ENCODE measurements at regions not wholly inside any gene's neighbourhood (a gene's known extent, or its start where the extent isn't known, plus 50 kb on each side); places are given as distances from the start of the nearest gene placed in this dataset.
"Not testable (repeated sequence)": the region's sequence is repeated elsewhere in the genome, so short reads cannot be mapped to it uniquely, and the experiment has no call there.

DNA sequence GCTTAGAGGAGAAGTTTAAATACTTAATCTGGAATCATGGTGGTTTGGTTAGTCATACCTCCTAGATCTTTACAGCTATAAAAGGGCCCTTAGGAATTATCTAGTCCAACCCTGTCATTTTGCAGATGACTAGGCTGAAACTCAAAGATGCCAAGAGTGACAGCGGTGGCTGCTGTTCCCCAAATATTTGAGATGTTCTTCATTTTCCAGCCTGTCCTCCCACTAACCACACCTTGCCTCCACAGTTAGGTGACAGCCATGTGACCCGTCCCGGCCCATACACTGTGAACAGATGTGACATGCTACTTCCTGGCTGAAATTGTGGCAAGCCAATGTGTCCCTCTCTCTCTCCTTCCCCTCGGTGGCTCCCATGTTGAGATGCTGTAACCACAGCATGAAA is 225.5 kb upstream of the IPO5 start:
- no peak for DNase-seq

DNA sequence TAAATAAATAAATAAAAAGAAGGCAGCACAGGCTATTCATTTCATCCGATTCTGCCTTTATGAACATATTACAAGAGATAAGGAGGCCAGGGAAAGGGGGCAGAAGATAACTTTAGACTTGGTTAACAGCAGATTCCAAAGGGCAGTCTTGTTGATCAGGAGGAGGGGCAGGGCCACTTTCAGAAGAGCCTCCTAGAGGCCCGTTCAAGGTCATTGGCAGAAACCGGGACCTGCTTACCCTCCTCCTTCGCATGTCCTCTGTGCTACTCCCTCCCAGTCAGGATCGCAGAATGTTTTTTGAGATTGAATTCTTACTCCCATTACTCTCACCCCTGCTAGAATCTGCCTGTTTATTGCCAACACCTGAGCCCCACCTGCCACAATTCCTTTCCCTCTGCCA is 217.0 kb upstream of the IPO5 start:
- no peak for DNase-seq

DNA sequence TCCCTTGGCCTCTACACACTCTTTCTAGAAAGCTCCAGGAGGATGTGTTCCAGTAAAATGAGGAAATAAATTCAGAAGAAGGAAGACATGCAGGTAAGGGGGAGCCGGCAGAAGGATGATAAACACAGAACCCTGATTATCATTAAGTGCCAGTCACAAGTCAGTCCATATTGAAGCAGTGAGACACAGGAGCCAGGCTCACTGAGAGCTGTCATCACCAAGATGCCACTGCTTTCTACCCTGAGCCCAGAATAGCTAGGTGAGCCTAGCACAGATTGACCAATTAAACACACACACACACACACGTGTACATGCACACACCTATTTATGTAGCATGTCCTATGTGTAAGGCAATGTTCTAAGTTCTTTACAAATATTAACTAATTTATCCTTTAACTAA is 211.4 kb upstream of the IPO5 start:
- no peak for DNase-seq

DNA sequence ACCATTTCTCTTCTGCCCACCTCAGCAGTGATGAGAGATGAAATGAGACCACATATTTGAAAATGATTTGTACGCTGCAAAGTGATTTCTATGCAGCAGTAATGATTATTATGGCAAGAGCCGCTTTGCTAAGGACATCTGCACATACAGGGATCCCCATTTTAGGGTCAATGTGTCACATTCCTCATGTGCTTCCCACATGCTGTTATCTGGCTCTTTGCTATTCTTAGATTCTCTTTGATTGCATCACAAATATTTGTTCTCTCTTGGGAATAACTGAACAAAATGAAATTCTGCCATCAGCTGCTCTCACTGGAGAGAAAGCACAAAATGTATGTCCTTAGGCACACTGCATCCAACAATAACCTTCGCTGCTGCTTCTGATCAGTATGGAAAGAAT is 209.5 kb upstream of the IPO5 start:
- peak; percentile 68 for DNase-seq

DNA sequence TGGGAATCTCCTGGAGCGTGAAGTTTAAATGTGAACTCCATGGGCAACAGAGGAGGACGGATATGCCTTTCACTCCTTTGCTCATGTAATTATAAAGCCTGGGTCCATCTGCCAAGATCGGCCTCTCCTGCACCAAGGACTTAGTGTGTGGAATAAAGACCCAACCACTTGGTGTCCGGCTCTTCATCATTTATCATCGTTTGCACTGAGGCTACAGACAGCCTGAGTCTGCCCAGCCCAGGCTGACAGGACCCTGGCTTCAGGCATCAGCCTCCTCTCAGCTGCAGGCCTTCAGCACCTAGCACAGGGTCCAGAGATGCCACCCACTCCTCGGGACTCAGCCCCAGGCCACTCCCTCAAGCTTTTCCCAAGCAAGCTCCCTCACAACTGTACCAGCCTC is 206.8 kb upstream of the IPO5 start:
- DNase-seq, result no peak

DNA sequence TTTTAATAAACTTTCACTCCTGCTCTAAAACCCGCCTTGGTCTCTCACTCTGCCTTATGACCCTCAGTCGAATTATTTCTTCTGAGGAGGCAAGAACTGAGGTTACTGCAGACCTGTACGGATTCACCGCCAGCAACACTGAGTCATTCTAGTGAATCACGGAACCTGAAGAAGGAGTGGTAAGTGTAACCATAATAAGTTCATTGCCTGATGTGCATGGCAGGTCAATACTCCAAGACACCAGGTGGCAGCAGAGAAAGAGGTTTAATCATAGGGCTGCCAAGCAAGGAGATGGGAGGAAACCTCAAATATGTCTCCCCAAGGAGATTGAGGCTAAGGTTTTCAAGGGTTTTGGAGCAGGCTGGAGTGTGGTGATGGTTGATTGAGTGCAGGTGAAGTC is 204.3 kb upstream of the IPO5 start:
- no peak for DNase-seq

DNA sequence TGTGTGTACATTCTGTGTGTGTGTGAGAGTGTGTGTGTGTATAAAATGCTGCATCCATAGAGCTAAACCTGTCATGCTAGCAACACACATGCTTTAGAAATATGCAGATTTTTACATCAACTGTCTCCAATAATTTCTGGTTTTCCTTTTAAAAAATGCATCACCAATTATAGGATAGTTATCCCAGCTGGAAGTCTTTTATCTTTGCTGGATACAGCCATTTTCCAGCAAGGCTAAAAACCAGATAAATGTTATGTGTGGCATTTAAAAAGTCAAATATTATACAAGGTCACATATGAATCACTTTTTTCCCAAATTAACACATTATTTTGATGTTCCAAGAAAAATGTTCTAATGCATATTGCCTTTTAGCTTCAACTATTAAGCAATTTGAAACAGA is 202.0 kb upstream of the IPO5 start:
- no peak for DNase-seq

DNA sequence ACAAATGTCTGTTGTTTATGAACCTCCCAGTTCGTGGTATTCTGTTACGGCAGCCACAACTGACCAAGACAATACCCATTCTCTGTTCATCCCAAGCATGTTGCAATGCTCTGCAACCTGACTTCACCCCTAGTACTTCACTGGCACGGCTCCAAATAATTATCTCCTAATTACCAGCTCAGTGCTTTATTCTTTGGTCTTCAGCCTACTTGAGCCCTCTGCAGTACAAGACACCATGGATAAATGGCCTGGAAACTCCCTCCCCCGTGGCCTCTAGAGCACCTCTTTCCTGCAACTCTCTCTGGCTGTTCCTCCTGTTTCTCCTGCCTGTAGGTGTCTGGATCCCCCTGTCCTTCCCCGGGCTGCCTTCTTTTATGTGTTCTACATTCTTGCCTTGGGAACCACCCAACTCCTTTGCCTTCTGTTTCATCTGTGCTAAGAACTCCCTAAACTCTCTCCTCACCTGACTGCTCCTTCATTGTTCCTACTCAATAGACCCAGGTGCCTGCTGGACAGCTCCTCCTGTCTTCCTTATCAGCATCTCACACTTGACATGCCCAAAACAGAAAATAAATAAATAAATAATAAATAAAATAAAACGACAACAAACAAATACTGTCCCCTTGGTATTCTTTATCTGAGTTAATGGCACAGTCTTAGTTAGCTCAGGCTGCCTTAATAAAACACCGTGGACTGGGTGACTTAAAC is 200.4 kb upstream of the IPO5 start:
- DNase-seq, result no peak

DNA sequence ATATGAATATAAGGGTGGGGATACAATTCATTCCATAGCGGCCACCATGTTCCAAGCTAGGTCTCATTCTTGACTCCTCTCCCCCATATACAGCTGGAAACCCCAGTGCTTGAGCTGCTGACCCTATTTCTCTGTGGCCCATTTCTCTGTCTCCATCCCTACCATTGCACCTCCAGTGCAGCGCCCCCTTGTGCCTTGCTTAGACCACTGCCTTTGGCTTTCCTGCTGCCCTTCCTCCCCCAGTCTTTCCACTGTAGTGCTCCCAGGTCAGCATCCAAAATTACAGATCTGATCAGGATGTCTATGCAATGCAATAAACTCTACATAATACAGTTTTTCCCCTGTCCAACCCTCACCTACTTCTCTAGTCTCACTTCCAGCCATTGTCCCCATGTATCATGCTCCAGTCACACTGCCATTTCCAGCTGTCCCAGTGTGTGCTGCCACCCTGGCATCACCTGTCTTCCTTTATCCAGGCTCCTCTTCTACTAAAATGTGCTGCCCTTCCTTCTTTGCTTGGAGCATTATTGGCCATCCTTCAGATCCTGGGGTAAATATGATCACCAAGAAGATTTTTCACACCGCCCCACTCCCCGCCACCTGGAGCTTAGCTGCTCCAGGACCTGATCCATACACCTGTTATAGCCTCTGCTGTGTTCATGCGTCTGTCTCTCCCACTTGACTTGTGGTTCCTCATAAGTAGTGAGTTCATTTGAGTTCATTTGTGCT is 199.4 kb upstream of the IPO5 start:
- no peak for DNase-seq

DNA sequence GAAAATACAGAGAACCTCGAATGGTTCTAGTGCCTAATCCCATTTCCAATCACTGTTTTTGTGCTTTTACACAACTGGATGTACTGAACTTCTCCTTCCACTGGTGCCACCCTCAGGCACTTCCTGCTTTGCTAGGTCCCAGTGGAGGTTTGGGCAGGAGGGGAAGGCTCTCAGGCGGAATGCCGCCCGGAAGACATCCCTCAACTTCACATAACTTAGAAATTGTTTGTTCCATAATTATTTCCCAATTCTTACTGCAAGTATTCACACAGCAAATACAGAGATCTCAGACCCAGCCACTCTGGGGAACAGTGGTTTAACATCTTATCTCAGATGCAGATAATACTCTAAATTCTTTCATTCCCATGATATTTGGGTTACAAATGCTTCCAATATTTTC is 195.7 kb upstream of the IPO5 start:
- DNase-seq, result peak; percentile 70

DNA sequence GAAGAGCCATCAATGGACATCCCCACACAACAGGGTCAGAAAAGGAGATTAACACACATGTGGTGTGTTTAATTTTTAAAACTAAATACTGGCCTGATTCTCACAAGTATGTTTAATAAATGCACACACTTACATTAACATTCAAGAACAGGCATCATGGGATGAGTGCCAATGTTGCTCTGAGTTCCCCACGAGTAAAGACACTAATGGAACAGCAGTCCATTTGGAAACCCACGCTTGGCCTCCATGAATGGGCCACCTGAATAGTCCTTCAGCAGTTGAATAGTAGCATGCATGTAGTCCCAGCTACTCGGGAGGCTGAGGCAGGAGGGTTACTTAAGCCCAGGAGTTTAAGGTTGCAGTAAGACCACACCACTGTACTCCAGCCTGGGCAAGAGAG is 195.2 kb upstream of the IPO5 start:
- DNase-seq, result peak; percentile 43

DNA sequence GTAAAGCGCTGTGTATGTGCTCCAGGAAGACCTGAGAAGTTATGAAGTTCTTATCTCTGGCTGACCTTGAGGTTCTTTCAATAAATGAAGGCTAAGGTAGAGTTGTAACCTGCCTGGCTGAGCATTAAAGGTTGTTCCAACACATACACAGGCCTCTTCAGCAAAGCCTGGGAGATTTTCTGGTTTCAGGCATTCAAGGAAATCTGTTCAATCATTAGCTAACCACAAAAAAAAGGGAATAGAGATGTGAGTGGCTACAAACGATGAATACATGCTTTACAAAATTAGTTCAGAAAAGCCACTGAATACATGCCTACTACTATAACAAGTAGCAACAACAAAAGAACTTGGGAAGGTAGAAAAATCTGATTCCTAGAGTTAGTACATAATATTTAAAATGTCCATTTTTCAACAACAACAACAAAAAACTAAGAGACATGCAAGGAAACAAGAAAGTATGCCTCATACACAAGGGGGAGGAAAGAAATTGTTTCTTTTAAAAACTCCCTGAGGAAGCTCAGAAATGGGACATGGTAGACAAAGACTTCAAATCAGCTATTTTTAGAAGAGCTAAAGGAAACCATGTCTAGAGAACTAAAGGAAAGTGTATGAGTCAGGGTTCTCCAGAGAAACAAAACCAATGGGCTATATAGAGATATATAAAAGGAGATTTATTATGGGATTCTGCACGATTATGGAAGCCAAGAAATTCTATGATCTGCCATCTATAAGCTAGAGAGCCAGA is 191.5 kb upstream of the IPO5 start:
- no peak for DNase-seq

DNA sequence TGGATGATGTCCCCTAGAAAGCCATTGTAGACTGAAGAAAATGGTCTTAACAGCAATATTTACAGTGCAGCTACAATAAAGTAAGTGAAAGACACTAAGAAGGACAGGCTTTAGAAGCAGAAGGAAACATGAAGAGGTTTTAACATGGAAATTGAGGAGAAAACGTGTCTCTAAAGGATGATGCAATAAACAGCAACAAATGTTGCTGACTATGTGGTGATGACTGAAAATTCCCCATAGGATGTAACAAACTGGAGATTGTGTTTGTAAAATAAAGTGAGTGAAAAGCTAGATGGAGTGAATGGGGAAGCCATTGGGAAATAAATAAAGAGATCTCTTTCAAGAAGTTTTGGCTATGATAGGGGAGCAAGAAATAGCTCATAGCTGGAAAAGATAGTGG is 186.7 kb upstream of the IPO5 start:
- DNase-seq, result peak; percentile 31

DNA sequence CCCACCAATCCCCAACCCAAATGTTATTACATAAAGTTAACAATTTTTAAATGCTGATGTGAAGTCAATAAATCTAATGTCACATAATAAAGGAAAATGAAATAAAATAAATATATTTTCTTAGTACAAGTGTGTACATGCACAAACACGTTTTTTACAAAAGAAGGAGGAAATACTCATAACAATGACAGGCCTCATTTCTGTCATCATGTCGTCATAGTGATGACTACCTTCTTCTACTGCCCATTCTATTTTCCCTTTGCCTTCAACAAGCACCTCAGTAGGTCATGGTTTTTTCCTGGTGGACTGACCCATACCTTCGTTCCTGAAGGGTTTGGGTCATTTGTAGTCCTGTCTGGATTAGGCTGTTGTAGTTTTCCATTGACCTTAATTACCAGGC is 185.3 kb upstream of the IPO5 start:
- DNase-seq, result no peak

DNA sequence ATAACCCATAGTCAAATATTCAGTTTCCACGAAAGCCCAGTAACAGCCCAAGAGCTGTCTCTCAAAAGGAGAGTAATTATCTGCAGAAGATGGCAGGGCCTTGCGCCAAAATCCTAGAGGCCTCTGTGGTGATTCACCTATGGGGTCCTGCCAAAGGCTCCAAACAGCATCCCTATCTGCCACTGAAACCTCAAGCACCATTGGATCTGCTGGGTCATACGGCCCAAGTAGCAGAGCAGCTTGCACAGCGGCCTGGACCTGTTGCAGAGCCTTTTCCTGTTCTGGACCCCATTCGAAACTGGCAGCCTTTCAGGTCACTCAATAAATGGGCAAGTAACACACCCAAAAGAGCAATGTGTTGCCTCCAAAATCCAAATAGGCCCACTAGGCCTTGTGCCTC is 183.2 kb upstream of the IPO5 start:
- not testable (repeated sequence) for DNase-seq

DNA sequence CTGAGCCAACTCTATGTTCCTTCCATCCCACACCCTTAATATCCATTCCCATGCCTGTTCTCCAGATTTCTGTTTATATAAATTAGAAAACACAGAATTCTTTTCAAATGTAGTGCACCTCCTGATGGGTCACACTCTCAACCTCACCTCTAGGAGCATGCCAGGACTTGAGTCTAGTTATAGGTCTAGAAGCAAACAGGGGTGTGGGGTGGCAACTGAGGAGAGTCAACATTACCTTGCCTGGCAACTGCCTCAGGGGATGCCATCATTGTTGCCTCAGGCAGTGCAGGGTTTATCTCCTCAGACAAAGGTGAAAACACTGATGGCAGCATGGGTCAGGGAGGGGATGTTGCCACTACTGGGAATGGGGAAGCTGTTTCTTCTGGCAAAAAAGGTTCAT is 181.0 kb upstream of the IPO5 start:
- DNase-seq, result not testable (repeated sequence)

DNA sequence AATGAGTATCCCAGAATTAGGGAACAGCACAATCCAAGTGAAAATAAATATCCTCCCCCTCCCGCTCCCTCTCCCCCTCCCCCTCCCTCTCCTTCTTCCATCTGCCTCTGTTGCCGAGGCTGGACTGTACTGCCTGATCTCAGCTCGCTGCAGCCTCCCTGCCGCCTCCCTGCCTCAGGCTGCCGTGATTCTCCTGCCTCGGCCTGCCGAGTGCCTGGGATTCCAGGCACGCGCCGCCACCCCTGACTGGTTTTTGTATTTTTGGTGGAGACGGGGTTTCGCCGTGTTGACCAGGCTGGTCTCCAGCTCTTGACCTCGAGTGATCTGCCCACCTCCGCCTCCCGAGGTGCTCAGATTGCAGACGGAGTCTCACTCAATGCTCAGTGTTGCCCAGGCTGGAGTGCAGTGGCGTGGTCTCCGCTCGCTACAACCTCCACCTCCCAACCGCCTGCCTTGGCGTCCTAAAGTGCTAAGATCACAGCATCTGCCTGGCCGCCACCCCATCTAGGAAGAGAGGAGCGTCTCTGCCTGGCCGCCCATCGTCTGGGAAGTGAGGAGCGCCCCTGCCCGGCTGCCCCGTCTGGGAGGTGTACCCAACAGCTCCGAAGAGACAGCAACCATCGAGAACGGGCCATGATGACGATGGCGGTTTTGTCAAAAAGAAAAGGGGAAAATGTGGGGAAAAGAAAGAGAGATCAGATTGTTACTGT is 178.9 kb upstream of the IPO5 start:
- not testable (repeated sequence) for DNase-seq

DNA sequence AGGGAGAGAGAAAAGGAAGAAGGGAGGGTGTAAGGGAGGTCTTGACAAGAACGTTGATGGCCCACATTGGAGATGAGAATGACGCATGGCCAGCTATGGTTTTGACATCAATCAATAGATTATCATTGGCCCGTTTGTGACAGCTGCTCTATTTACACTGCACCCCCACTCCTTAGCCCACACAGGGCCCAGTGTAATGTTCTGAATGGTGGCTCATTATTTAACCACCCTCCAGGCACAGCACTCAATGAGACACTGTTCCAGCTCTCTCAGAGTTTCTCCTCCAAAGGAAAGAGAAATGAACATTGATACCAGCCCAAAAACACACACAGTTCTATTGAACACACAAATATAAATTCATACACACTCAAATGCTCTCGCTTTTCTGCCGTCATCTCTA is 173.0 kb upstream of the IPO5 start:
- DNase-seq, result no peak

DNA sequence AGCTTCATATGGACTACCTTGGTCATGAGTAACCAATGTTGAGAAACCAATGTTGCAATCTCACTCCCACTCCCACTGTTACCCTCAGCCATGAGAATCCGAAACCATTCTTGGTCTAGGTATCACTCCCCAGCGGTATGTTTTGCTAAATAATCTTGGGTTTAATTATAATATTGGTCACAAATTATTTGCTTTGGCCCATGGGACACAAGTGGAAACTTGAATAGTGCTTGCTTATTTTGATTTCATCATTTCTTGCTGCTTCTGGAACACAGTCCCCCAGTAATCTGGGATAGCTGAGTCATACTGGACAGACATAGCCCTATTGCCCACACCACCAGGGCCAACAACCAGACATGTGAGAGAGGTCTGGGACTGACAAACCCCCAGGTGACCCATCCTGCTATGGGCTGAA is 171.6 kb upstream of the IPO5 start:
- DNase-seq, result peak; percentile 6

DNA sequence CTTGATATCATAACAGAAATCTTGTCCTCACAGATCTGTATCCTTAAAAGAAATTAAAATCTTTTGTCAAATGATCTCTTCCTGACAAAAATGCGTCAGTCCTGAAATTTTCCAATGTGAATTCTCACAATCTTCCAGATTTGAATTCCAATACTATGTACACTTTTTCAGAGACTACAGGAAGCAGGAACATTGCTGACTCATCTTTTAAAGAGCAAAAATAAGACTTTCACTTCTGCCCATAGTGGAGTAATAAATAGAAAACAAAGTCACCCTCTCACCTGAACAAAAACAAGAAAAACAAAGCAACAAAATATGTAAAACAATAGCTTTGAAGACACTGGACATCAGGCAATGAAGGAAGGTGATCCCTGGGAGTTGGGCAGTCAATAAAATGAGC is 167.0 kb upstream of the IPO5 start:
- no peak for DNase-seq

DNA sequence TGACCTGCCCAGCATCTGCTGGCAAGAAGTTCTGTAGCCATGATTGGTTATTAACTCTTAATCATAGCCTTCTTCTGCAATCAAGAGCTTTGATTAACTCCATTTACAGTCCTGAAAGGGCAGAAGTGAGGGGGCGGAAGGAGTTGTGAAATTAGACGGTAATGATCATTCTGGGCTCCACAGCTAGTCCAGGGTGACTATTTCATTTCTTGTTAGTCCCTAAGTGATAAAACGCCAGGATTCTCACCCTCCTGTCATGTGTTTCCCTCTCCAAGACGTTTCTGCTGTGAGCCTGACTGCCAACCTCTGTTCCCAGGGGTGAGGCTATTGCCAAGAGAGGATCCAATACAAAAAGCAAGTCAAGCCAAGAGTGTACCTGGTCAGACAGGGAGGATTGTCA is 155.9 kb upstream of the IPO5 start:
- no peak for DNase-seq

DNA sequence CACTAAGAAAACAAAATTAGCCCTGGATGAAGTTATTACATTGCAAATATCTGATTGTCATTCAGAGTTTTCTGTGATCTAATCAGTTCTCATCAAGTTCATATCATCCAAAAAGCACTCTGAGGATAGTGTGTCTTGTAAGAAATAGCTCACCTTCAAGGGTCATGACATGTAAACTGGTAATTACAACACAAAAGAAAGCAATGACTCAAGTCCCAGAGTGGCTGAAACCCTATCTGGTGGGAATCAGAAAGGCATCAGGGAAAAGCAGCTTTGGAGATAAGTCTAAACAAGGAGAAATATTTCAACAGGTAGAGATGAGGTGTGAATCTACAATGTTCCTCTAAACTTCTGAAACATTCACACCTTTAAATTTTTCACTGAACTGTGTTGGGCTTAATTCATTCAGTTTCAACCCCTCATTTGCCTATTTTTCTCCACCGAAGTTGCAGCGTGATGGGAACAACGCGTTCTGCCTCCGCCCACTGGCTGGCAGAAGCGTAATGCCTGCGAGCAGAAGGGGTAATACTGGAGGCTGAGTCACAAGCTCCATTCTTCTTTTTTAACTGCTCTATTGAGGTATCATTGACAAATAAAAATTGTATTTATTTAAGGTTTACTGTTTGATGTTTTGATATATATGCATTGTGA is 155.2 kb upstream of the IPO5 start:
- no peak for DNase-seq

DNA sequence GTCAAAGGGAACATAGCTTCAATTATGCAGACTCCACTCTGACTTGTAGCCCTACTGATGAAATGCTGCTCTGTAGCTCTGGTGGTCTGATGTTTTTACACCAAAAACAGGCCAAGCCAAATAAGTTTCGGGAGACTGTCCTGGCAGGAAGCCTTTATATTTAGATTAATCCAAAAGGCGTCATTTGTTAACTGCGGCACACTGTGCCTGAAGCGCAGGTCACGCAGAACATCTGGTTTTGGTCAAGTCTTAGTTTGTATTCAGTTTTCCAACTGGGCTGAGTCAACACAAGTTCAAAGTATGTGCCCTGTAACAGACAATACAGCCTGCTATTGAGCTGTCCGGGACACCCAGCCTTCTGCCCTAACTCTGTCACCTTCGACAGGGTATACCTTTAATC is 154.6 kb upstream of the IPO5 start:
- peak; percentile 43 for DNase-seq

Data from fibroblast of upper back skin (primary cell).